ENCODE measurements at regions not wholly inside any gene's neighbourhood (a gene's known extent, or its start where the extent isn't known, plus 50 kb on each side); places are given as distances from the start of the nearest gene placed in this dataset.

GRCh38 chr4:136246876-136247275, 1285.4 kb downstream of the PCDH18 start:
- H3K4me1 Mint-ChIP-seq = no peaks in the 10 kb centered on the region
- H3K27me3 Mint-ChIP-seq (ENCODE audit: low read depth) = no peaks in the 10 kb centered on the region
- H3K9me3 Mint-ChIP-seq = peaks cover 3% of the 10 kb centered on the region
- DNase-seq (ENCODE audit: low read depth, low spot score) = no peak
- H3K36me3 Mint-ChIP-seq (ENCODE audit: low read depth) = no peaks in the 10 kb centered on the region
- H3K4me3 Mint-ChIP-seq = no peak overlapping the region
- no peak for TF ChIP-seq CTCF (conservative IDR thresholded peaks at IDR 0.05)
- no peak overlapping the region for H3K27ac Mint-ChIP-seq (ENCODE audit: unreplicated experiment)

- no peaks in the 10 kb centered on the region for H3K27me3 Mint-ChIP-seq (ENCODE audit: low read depth)
- no peak for TF ChIP-seq CTCF (conservative IDR thresholded peaks at IDR 0.05)
- DNase-seq (ENCODE audit: low read depth, low spot score) = no peak
- H3K4me1 Mint-ChIP-seq = peaks cover 5% of the 10 kb centered on the region
- peaks cover 12% of the 10 kb centered on the region for H3K9me3 Mint-ChIP-seq
- no peaks in the 10 kb centered on the region for H3K36me3 Mint-ChIP-seq (ENCODE audit: low read depth)
- no peak overlapping the region for H3K27ac Mint-ChIP-seq (ENCODE audit: unreplicated experiment)
- H3K4me3 Mint-ChIP-seq = no peak overlapping the region
Observed at GRCh38 chr4:136241221-136241986, 1290.9 kb downstream of the PCDH18 start.

- no peaks in the 10 kb centered on the region for H3K4me1 Mint-ChIP-seq
- no peaks in the 10 kb centered on the region for H3K9me3 Mint-ChIP-seq
- no peaks in the 10 kb centered on the region for H3K27me3 Mint-ChIP-seq (ENCODE audit: low read depth)
- no peak for DNase-seq (ENCODE audit: low read depth, low spot score)
- H3K4me3 Mint-ChIP-seq = no peak overlapping the region
- H3K36me3 Mint-ChIP-seq (ENCODE audit: low read depth) = no peaks in the 10 kb centered on the region
- no peak overlapping the region for H3K27ac Mint-ChIP-seq (ENCODE audit: unreplicated experiment)
- TF ChIP-seq CTCF (conservative IDR thresholded peaks at IDR 0.05) = no peak
Observed at GRCh38 chr4:136227315-136227714, 1305.0 kb downstream of the PCDH18 start.

DNA sequence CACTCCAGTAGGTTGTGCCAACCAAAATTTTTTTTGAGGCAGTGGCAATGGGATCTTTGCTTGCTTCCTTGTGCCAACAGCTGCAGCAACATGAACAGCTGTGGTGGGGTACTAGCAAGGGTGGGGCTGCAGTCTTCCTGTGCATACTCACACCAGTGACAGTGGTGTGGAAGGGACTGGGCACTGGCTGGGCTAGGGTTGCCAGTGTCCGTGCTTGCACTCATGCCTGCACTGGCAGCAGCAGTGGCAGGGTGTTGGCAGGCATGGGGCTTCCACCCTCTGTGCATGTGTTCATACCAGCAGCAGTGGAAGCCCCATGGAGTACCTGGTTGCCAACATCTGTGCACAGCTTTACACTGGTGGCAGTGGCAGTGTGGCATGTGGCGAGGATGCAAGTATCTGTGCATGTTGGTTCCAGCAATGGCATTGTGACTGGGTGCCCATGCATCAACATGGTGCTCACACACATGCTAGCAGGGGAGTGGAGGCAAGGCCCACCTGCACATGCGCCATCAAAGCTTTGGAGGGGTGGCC, 1312.6 kb downstream of the PCDH18 start:
- Mint-ChIP-seq H3K27ac (ENCODE audit: unreplicated experiment) (no peak overlapping the region), H3K36me3 (ENCODE audit: low read depth) (no peaks in the 10 kb centered on the region), H3K4me1 (no peaks in the 10 kb centered on the region), H3K27me3 (ENCODE audit: low read depth) (no peaks in the 10 kb centered on the region), H3K4me3 (no peak overlapping the region), H3K9me3 (peaks cover 8% of the 10 kb centered on the region)
- TF ChIP-seq CTCF (conservative IDR thresholded peaks at IDR 0.05) = no peak
- DNase-seq (ENCODE audit: low read depth, low spot score) = no peak

- DNase-seq (ENCODE audit: low read depth, low spot score) = no peak
- no peak for TF ChIP-seq CTCF (conservative IDR thresholded peaks at IDR 0.05)
- no peaks in the 10 kb centered on the region for H3K27me3 Mint-ChIP-seq (ENCODE audit: low read depth)
- peaks cover 3% of the 10 kb centered on the region for H3K9me3 Mint-ChIP-seq
- H3K4me1 Mint-ChIP-seq = no peaks in the 10 kb centered on the region
- no peaks in the 10 kb centered on the region for H3K36me3 Mint-ChIP-seq (ENCODE audit: low read depth)
- no peak overlapping the region for H3K4me3 Mint-ChIP-seq
- H3K27ac Mint-ChIP-seq (ENCODE audit: unreplicated experiment) = no peak overlapping the region
Observed at GRCh38 chr4:136203199-136203598, 1329.1 kb downstream of the PCDH18 start.
